ENCODE measurements at regions not wholly inside any gene's neighbourhood (a gene's known extent, or its start where the extent isn't known, plus 50 kb on each side); places are given as distances from the start of the nearest gene placed in this dataset.

DNA sequence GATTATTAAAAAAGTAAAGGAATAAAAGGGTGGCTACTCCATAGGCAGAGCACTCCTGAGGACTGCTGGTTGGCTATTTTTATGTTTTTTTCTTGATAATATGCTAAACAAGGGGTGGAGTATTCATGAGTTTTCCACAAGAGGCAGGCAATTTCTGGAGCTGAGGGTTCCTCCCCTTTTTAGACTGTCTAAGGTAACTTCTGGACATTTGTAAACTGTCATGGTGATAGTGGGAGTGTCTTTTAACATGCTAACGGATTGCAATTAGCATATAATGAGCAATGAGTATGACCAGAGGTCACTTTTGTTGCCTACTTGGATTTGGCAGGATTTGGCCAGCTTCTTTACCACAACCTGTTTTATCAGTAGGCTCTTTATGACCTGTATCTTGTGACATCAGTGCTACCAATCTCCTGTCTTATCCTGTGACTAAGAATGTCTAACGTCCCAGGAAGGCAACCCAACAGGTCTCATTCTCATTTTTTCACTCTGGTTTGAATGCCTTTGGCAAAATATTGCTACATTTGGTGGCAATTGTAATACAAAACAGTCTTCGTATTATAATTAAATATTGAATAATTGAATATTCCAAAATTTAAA lies 587.8 kb upstream of the POM121L12 start:
- Histone ChIP-seq H3K27ac (no peak overlapping the region), H3K36me3 (ENCODE audit: low read depth, missing control alignments) (no peaks in the 10 kb centered on the region), H3K27me3 (no peaks in the 10 kb centered on the region), H3K4me3 (no peak overlapping the region), H3K4me1 (no peaks in the 10 kb centered on the region), H3K9me3 (no peaks in the 10 kb centered on the region)
- no peak for DNase-seq
- WGBS, 2 donors: 48 to 66% methylated on average over 3 of the region's 3 CpGs
- TF ChIP-seq, protein P1, sequence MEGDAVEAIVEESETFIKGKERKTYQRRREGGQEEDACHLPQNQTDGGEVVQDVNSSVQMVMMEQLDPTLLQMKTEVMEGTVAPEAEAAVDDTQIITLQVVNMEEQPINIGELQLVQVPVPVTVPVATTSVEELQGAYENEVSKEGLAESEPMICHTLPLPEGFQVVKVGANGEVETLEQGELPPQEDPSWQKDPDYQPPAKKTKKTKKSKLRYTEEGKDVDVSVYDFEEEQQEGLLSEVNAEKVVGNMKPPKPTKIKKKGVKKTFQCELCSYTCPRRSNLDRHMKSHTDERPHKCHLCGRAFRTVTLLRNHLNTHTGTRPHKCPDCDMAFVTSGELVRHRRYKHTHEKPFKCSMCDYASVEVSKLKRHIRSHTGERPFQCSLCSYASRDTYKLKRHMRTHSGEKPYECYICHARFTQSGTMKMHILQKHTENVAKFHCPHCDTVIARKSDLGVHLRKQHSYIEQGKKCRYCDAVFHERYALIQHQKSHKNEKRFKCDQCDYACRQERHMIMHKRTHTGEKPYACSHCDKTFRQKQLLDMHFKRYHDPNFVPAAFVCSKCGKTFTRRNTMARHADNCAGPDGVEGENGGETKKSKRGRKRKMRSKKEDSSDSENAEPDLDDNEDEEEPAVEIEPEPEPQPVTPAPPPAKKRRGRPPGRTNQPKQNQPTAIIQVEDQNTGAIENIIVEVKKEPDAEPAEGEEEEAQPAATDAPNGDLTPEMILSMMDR (IDR thresholded peaks at IDR 0.05): no peak
- TF ChIP-seq POLR2A (IDR thresholded peaks at IDR 0.05): no peak
- intact Hi-C loops (cut with DNase I; ENCODE audit: low total_unique reads): no loop called here

DNA sequence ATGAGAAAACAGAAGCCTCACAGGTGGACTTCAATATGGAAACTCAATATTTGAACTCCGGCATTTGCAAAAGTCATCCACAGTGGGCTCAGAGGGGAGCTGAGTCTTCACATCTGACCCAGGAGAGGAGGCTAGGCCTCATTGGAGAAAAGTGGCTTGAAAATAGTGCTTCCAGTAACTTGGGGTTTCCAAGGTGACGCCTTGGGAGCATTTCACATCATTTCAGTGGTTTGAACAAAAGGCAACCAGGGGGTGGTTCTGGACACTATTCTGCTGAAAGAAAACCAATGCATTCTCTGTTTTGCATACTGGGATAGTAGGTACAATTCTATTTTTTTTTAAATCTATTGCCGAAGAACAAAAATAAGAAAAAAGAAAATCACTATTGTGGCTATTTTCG lies 599.2 kb upstream of the POM121L12 start:
- WGBS, 2 donors: 94 to 96% methylated on average over 4 of the region's 4 CpGs
- H3K27ac ChIP-seq: no peak overlapping the region
- DNase-seq: no peak
- no peaks in the 10 kb centered on the region for H3K9me3 ChIP-seq
- no peaks in the 10 kb centered on the region for H3K27me3 ChIP-seq
- no peak overlapping the region for H3K4me3 ChIP-seq
- intact Hi-C loops (cut with DNase I; ENCODE audit: low total_unique reads): no loop called here
- no peaks in the 10 kb centered on the region for H3K4me1 ChIP-seq
- H3K36me3 ChIP-seq (ENCODE audit: low read depth, missing control alignments): no peaks in the 10 kb centered on the region
- no peak for TF ChIP-seq POLR2A (IDR thresholded peaks at IDR 0.05)
- TF ChIP-seq, protein P1 (IDR thresholded peaks at IDR 0.05): no peak

DNA sequence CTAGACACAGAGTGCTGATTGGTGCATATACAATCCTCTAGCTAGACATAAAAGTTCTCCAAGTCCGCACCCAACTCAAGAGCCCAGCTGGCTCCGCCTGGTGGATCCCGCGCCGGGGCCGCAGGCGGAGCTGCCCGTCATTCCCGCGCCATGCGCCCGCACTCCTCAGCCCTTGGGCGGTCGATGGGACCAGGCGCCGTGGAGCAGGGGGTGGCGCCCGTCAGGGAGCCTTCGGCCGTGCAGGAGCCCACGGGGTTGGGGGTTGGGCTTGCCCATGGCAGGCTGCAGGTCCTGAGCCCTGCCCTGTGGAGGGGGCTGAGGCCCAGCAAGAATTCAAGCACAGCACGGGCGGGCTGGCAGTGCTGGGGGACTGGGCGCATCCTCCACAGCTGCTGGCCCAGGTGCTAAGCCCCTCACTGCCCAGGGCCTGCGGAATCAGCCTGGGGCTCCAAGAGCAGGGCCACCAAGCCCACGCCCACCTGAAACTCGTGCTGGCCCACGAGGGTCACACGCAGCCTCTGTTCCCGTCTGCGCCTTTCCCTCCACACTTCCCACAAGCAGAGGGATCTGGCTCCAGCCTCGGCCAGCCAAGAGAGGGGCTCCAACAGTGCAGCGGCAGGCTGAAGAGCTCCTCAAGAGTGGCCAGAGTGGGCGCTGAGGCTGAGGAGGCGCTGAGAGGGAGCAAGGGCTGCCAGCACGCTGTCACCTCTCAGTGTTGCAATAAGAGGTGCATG lies 604.2 kb upstream of the POM121L12 start:
- WGBS, 2 donors: 65 to 85% methylated on average over 11 to 36 of the region's 36 CpGs
- no peaks in the 10 kb centered on the region for H3K9me3 ChIP-seq
- no peak overlapping the region for H3K27ac ChIP-seq
- TF ChIP-seq, protein P1 (IDR thresholded peaks at IDR 0.05): no peak
- TF ChIP-seq POLR2A (IDR thresholded peaks at IDR 0.05): no peak
- H3K36me3 ChIP-seq (ENCODE audit: low read depth, missing control alignments): no peaks in the 10 kb centered on the region
- H3K4me1 ChIP-seq: no peaks in the 10 kb centered on the region
- intact Hi-C loops (cut with DNase I; ENCODE audit: low total_unique reads): no loop called here
- DNase-seq: no peak
- peak overlapping the region; percentile 21 to 36 for H3K4me3 ChIP-seq
- no peaks in the 10 kb centered on the region for H3K27me3 ChIP-seq

DNA sequence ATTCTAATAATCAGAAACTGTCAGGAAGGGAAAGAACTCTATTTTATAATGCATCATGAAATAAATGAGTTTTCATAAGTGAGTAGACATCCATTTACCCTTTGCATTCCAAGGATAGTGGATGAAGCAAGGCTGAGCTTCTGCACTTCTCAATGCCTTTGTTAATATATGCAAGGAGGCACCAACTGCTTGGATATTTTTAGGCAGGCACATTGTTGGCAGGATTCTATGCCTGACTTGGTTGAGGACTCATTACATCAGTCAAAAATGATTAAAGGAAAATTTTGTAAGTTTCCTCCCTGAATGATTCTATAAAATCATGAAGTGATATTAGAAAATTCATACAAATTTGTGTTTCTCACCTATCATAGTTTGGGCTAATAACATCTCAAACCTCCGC lies 612.2 kb upstream of the POM121L12 start:
- no peak overlapping the region for H3K4me3 ChIP-seq
- DNase-seq: no peak
- no peak for TF ChIP-seq POLR2A (IDR thresholded peaks at IDR 0.05)
- TF ChIP-seq, protein P1 (IDR thresholded peaks at IDR 0.05): no peak
- intact Hi-C loops (cut with DNase I; ENCODE audit: low total_unique reads): no loop called here
- H3K4me1 ChIP-seq: no peaks in the 10 kb centered on the region
- no peaks in the 10 kb centered on the region for H3K27me3 ChIP-seq
- H3K27ac ChIP-seq: no peak overlapping the region
- WGBS, 2 donors: 88 to 94% methylated on average over 1 of the region's 1 CpG
- H3K36me3 ChIP-seq (ENCODE audit: low read depth, missing control alignments): no peaks in the 10 kb centered on the region
- no peaks in the 10 kb centered on the region for H3K9me3 ChIP-seq

DNA sequence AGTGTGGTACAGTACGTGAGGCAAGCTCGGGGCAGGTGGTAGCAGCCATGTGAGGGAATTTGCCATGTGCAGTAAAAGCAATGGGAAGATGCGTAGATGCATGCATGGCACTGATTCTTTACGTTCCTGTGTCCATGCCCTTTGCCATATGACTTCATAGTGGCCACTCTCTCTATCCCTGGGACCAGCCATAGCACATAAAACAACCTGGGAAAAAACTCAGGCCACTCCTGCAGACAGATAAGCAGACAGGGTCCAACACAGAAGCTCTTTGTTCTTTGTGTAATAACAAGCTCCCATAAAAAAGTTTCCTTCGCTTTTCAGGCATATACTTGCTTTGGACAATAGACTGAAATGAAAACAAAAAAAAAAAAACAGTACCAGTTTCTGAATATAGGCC lies 622.4 kb upstream of the POM121L12 start:
- no peaks in the 10 kb centered on the region for H3K4me1 ChIP-seq
- H3K36me3 ChIP-seq (ENCODE audit: low read depth, missing control alignments): no peaks in the 10 kb centered on the region
- intact Hi-C loops (cut with DNase I; ENCODE audit: low total_unique reads): no loop called here
- no peaks in the 10 kb centered on the region for H3K9me3 ChIP-seq
- H3K27ac ChIP-seq: no peak overlapping the region
- TF ChIP-seq POLR2A (IDR thresholded peaks at IDR 0.05): no peak
- TF ChIP-seq, protein P1 (IDR thresholded peaks at IDR 0.05): no peak
- H3K27me3 ChIP-seq: no peaks in the 10 kb centered on the region
- H3K4me3 ChIP-seq: no peak overlapping the region
- 62 to 73% methylated on average over 5 of the region's 5 CpGs for WGBS, 2 donors
- no peak for DNase-seq

Data from testis (tissue), 2 donors.